ENCODE measurements at regions not wholly inside any gene's neighbourhood (a gene's known extent, or its start where the extent isn't known, plus 50 kb on each side); places are given as distances from the start of the nearest gene placed in this dataset.

DNA sequence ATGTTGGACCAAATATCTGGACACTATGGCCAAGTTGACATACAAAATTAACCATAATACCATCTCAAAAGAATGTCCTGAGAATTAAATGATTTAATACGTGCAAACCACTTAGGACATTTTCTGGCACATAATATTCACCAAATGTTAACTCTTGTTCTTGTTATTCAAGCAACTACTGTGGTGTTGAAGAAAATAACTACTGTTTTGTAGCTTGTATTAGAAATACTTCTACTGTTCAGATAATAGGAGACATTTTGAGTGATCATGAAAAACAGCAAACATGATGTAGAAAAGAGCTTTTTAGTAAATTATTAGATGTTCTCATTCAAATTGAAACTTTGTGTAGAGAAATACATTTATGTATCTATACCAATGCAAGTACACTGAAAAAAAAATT is 140.7 kb upstream of the SMIM31 start:
- no CpG with 5 or more reads among the region's 1 CpG for WGBS (ENCODE audit: insufficient coverage)
- TF ChIP-seq, protein P1, sequence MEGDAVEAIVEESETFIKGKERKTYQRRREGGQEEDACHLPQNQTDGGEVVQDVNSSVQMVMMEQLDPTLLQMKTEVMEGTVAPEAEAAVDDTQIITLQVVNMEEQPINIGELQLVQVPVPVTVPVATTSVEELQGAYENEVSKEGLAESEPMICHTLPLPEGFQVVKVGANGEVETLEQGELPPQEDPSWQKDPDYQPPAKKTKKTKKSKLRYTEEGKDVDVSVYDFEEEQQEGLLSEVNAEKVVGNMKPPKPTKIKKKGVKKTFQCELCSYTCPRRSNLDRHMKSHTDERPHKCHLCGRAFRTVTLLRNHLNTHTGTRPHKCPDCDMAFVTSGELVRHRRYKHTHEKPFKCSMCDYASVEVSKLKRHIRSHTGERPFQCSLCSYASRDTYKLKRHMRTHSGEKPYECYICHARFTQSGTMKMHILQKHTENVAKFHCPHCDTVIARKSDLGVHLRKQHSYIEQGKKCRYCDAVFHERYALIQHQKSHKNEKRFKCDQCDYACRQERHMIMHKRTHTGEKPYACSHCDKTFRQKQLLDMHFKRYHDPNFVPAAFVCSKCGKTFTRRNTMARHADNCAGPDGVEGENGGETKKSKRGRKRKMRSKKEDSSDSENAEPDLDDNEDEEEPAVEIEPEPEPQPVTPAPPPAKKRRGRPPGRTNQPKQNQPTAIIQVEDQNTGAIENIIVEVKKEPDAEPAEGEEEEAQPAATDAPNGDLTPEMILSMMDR (IDR thresholded peaks at IDR 0.05) = no peak
- H3K4me3 ChIP-seq (ENCODE audit: low read length) = no peak overlapping the region
- H3K4me3 Mint-ChIP-seq = no peak overlapping the region
- no peaks in the 10 kb centered on the region for H3K36me3 ChIP-seq (ENCODE audit: control insufficient read depth, insufficient read depth, low read length)
- peaks cover 4 to 14% of the 10 kb centered on the region in 2 donors for H3K9me3 Mint-ChIP-seq
- H3K4me1 Mint-ChIP-seq = no peaks in the 10 kb centered on the region
- H3K27ac ChIP-seq (ENCODE audit: low read length) = no peak overlapping the region
- no peak overlapping the region for H3K27ac Mint-ChIP-seq
- no peaks in the 10 kb centered on the region for H3K4me1 ChIP-seq (ENCODE audit: control insufficient read depth, insufficient read depth, low read length)
- intact Hi-C loops (cut with micrococcal nuclease) = no loop called here
- H3K36me3 Mint-ChIP-seq = no peaks in the 10 kb centered on the region
- no peak for ATAC-seq
- no peaks in the 10 kb centered on the region for H3K27me3 Mint-ChIP-seq (ENCODE audit: low read depth in 2 of 2)
- no peaks in the 10 kb centered on the region for H3K9me3 ChIP-seq (ENCODE audit: control insufficient read depth, insufficient read depth, low read length)
- DNase-seq = no peak
- H3K27me3 ChIP-seq (ENCODE audit: control insufficient read depth, insufficient read depth, low read length) = no peaks in the 10 kb centered on the region

- Mint-ChIP-seq H3K4me1 (no peaks in the 10 kb centered on the region), H3K36me3 (no peaks in the 10 kb centered on the region), H3K9me3 (peaks cover 4 to 14% of the 10 kb centered on the region in 2 donors), H3K27ac (no peak overlapping the region), H3K27me3 (ENCODE audit: low read depth in 2 of 2) (no peaks in the 10 kb centered on the region), H3K4me3 (no peak overlapping the region)
- Histone ChIP-seq H3K36me3 (ENCODE audit: control insufficient read depth, insufficient read depth, low read length) (no peaks in the 10 kb centered on the region), H3K4me1 (ENCODE audit: control insufficient read depth, insufficient read depth, low read length) (no peaks in the 10 kb centered on the region), H3K27me3 (ENCODE audit: control insufficient read depth, insufficient read depth, low read length) (no peaks in the 10 kb centered on the region), H3K9me3 (ENCODE audit: control insufficient read depth, insufficient read depth, low read length) (no peaks in the 10 kb centered on the region), H3K27ac (ENCODE audit: low read length) (no peak overlapping the region), H3K4me3 (ENCODE audit: low read length) (no peak overlapping the region)
- TF ChIP-seq, protein P1 (IDR thresholded peaks at IDR 0.05) = no peak
- DNase-seq = no peak
- ATAC-seq = no peak
- intact Hi-C loops (cut with micrococcal nuclease) = no loop called here
Measured at GRCh38 chr4:164613792-164614191, 140.1 kb upstream of the SMIM31 start.

DNA sequence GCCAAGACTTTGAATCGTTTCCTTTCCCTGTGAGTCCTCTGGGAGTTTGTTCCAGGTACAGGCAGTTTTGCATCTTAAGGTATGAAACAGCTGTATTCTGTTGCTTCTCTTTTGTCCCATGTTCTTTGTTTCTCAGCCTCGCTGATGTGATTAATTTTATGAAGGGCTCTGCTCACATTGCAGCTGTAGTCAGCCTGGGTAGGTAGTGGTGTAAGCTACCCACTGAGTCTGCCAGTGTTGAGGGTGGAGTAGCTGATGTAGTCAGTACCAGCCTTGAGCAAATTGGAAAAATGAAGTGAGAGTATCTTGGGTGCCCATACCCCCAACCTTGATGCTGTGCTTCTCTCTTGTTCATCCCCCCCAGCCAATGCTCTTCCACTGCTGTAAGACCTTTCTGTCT is 139.6 kb upstream of the SMIM31 start:
- Histone ChIP-seq H3K4me1 (ENCODE audit: control insufficient read depth, insufficient read depth, low read length) (no peaks in the 10 kb centered on the region), H3K27ac (ENCODE audit: low read length) (no peak overlapping the region), H3K9me3 (ENCODE audit: control insufficient read depth, insufficient read depth, low read length) (no peaks in the 10 kb centered on the region), H3K36me3 (ENCODE audit: control insufficient read depth, insufficient read depth, low read length) (no peaks in the 10 kb centered on the region), H3K27me3 (ENCODE audit: control insufficient read depth, insufficient read depth, low read length) (no peaks in the 10 kb centered on the region), H3K4me3 (ENCODE audit: low read length) (no peak overlapping the region)
- ATAC-seq (no peak), DNase-seq (no peak)
- Mint-ChIP-seq H3K27me3 (ENCODE audit: low read depth in 2 of 2) (no peaks in the 10 kb centered on the region), H3K36me3 (no peaks in the 10 kb centered on the region), H3K27ac (no peak overlapping the region), H3K9me3 (peaks cover 4 to 14% of the 10 kb centered on the region in 2 donors), H3K4me3 (no peak overlapping the region), H3K4me1 (no peaks in the 10 kb centered on the region)
- TF ChIP-seq, protein P1 (IDR thresholded peaks at IDR 0.05) = no peak
- WGBS (ENCODE audit: insufficient coverage) = 72% methylated on average over 2 of the region's 2 CpGs
- intact Hi-C loops (cut with micrococcal nuclease) = no loop called here

DNA sequence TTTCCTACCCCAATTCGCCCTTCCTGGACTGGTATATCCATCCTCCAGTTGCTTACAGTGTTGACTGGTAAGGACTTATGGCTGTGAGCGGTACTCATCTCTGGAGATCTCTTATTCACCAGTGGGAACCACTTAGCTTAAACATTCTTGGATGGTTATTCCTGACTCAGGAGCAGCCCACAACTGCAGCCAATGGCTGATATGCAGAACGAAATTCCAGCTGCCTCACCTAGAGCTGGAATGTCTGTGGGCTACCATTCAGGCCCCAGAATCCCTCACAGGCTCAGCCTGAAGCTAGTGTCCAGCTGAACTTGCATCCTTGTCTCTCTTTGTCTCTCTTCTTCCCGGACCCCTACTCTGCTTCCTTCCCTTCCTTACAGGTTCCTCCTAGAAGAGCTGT is 138.9 kb upstream of the SMIM31 start:
- TF ChIP-seq, protein P1 (IDR thresholded peaks at IDR 0.05) = no peak
- H3K4me3 Mint-ChIP-seq = no peak overlapping the region
- no peaks in the 10 kb centered on the region for H3K9me3 ChIP-seq (ENCODE audit: control insufficient read depth, insufficient read depth, low read length)
- H3K27ac ChIP-seq (ENCODE audit: low read length) = no peak overlapping the region
- no peaks in the 10 kb centered on the region for H3K4me1 ChIP-seq (ENCODE audit: control insufficient read depth, insufficient read depth, low read length)
- H3K36me3 ChIP-seq (ENCODE audit: control insufficient read depth, insufficient read depth, low read length) = no peaks in the 10 kb centered on the region
- peaks cover 4 to 14% of the 10 kb centered on the region in 2 donors for H3K9me3 Mint-ChIP-seq
- H3K4me1 Mint-ChIP-seq = no peaks in the 10 kb centered on the region
- no peaks in the 10 kb centered on the region for H3K27me3 Mint-ChIP-seq (ENCODE audit: low read depth in 2 of 2)
- no peak overlapping the region for H3K27ac Mint-ChIP-seq
- 57% methylated on average over 4 of the region's 4 CpGs for WGBS (ENCODE audit: insufficient coverage)
- ATAC-seq (no peak), DNase-seq (no peak)
- intact Hi-C loops (cut with micrococcal nuclease) = no loop called here
- H3K27me3 ChIP-seq (ENCODE audit: control insufficient read depth, insufficient read depth, low read length) = no peaks in the 10 kb centered on the region
- no peaks in the 10 kb centered on the region for H3K36me3 Mint-ChIP-seq
- H3K4me3 ChIP-seq (ENCODE audit: low read length) = no peak overlapping the region

All from natural killer cell (primary cell).